ENCODE measurements at regions not wholly inside any gene's neighbourhood (a gene's known extent, or its start where the extent isn't known, plus 50 kb on each side); places are given as distances from the start of the nearest gene placed in this dataset.
"Not testable (repeated sequence)": the region's sequence is repeated elsewhere in the genome, so short reads cannot be mapped to it uniquely, and the experiment has no call there.

DNA sequence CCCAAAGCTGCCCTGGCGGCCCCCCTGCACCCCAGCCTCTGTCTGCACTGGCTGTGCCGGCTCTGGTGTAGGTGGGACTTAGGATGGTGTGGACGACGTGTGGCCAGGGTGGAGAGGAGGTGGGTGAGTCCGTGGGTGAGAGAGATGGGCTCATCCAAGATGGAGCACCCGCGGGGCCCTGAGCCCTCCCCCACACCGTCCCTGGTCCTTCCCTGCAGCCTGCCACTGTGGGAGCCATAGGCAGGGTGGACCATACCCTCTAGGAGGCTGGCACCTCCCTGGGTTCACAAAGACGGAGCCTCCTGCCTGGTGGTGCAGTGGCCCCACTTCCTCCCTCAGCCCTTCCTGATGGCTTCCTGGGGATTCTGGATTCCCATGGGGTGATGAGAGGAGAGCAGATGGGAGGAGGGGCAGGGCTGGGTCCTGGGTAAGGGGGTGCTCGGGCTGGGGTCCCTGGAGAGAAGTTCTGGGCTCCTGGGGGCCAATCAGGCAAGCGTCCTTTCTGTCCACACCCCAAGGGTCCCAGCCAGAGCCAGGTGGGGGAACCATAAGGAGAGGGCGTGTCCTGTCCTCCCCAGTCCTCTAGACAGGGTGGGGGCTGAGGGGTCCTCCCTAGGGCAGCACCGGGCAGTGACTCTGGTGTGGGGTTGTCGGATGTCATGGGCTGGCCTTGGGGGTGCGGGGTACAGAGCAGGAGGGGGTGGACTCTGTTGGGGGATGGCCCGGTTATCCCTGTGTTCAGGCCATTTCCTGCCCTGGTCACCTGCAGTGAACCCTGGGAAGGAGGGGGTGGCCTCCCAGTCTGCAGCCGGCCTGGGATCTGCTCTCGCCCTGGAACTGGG is 384.8 kb downstream of the TMEM121 start:
- no peak for DNase-seq

DNA sequence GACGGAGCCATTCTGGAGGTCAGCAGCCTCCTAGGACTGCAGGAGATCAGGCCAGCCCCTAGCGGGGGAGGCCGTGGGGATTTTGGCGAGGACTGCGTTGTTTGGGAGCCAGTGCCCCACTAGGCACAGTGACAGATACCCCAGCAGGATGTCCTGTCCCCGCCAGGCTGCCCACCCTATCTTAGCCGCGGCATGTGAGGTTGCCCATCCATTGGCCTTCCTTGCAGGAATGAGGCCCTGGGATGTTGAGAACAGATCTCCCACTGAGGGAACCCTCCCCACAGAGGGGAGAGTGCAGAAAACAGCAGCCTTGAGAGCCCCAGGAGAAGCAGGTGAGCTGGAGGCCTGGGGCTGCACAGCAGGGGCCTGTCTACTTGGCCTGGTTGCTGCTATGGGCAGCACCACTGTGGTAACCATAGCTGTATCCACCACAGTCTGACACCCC is 385.5 kb downstream of the TMEM121 start:
- not testable (repeated sequence) for DNase-seq

DNA sequence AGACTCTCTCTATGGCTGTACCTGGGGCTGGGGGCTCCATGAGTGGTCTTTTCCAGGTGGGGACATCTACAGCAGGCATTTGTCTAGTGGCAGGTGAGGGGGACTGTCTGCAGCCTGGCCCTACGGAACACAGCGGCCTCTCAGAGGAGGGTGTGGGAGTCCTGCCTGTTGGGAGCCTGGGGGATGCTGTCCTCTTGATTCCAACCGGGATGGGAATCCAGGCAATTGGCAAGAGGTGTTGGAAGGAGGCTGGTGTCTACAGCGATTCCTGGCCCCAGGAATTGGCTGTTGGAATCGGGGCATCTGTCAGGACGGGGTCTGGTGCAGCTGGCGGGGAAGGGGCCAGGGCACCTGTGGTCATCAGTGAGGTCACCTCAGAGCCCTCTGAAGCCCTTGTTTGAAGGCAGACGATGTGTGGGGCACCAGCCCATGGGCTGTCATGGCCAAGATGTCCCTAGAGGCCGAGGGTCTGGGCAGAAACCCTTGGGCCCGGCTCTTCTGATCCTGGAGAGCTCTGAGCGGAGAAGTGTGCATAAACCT is 386.3 kb downstream of the TMEM121 start:
- no peak for DNase-seq

DNA sequence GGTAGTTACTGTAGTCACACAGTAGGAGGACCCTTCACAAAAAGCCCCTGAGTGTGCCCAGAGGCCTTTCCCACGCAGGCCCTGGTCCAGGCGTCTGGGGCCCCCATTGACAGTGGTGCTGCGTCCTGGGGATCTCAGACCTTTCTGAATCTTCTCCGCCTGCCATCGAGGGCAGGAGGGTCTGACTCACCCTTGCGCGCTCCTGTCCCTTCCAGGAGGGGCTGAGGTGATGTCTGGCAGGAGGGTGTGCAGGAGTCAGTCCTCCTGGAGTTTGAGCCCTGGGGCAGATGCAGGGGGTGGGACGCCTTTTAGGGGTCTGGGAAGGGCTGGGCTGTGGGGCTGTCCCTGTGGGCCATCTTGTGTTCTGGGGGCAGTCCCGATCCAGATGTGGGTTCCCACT is 386.8 kb downstream of the TMEM121 start:
- no peak for DNase-seq

DNA sequence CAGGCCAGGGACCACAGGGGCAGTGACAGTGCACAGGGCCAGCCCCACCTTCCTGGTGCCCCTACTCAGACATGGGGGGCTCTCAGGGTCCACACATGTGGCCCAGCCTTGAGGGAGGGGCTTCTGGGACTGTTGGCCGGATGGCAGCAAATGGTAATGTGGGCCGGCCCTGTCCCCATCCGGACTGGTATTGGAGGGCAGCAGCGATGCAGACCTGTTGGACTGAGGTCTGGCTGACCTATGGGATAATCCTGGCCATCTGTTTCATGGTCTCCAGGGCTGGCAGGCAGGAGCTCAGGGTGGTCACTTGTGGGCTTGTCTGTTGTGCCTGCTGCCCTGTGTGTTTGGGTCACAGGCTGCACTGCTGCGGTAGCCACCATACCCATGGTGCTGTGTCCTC is 387.5 kb downstream of the TMEM121 start:
- no peak for DNase-seq

DNA sequence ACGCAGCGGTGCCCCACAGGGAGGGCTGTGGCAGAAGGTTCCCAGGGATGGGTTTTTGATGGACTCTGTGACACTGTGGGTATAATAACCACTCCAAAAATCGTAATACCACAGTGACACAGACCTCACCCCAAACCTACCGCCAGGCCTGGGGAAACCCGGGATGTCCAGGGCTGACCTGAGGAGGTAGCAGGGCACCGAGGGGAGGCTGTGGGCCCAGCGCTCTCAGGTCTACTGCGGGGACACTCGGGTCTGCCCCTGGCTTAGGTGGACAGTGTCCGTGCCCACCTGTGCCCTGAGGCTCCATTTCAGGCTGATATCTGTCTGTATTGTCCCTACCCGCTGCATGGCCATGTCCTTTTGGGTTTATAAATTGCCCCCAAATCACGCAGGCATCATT is 387.9 kb downstream of the TMEM121 start:
- DNase-seq: not testable (repeated sequence)

DNA sequence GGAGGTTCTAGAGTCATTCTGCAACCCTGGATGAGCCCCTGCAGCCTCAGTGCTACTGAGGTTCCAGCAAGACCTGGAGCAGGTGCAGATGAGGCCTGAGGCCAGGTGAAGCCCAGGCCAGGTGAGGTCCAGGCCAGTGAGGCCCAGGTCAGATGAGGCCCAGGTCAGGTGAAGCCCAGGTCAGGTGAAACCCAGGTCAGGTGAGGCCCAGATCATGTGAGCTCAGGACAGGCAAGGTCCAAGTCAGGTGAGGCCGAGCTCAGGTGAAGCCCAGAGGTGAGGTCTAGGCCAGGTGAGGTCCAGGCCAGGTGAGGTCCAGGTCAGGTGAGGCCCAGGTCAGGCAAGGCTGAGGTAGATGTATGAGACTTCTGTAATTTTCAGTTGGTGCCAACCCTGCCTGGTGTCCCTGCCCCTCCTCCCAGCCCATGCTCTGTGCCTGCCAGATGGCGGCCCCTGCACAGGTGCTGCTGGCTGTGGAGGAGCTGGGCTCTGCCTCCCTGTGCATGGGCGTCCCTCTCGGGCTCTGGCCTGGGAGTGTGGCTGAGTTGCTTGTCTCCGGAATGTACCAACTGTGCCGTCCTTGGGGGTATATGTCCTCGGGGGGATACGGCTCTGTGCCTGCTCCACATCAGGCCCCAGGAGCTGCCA is 388.5 kb downstream of the TMEM121 start:
- DNase-seq: no peak

DNA sequence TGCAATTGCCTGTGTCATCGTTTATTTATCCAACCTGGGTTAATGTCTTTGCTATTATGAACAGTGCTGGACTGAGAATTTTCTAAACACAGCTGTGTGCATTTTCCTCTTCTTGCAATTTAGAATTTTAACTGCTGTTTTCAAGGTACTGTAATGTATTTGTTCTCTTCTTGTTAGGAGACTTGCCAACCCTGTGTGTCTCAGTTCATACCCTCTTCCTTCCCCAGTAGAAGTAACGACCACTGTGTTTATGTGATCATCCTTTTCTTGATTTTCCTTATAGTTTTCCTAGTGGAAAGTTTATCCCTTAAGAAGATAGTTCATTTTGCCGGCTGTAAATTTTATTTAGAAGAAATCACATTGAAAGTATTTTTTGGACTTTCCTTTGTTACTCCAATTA is 389.2 kb downstream of the TMEM121 start:
- not testable (repeated sequence) for DNase-seq

DNA sequence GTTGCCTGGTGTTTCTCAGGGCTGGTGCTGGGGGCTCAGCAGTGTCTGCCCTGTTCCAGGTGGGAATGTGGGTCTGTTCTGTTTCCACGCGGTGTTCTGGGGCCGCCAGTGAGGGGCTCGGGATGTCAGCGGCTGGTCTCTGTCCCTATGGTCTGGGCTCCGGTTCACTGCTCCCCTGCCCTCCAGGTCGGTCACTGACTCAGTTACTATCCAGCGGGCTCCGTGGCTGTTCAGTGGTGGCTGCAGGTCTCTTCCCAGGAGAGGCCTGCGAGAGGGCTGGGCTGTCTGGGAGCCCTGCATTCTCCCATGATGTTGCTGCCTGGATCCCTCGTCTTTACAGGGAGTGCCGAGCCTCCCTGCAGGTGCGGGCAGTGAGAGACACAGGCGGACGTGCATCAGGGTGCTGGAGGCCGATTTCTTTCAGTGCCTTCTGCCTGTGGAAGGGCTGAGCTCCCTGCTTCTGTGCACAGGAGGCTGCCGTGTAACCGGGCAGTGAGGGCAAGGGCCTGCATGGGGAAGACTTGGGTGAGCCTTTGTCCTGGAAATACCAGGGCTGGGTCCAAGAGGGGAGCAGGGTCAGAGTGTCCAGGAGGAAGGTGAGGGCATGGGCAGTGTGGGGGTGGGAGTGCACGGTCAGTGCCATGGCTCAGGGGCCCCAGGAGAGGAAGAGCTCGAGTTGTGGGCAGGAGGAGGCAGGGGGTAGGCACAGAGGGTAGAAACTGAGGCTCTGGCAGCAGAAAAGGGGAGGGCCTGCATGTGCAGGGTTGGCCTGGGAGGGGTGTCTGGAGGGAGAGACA is 391.0 kb downstream of the TMEM121 start:
- DNase-seq: not testable (repeated sequence)

DNA sequence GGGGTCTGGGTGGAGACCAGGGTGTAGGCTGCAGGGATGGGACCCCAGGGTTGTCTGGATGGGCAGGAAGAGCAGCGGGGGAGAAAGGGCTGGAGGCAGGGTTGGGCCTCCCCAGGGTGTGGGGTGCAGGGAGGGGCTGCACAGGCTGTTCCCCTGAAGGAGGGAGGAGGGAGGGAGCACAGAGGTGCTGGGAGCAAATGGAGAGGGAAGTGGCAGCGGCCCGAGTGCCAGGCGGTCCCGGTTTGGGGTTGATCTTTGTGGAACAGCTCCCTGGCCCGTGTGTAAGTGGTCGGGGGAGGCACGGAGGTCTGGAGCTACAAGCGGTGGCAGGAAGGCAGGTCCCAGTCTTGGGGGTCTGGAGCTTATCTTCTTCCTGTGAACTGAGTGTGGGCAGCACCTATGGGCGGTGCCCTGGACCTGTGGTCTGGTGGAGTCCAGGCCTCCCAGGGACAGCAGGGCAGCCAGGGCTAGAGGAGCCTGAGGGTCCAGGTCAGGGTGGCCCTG is 391.6 kb downstream of the TMEM121 start:
- no peak for DNase-seq

DNA sequence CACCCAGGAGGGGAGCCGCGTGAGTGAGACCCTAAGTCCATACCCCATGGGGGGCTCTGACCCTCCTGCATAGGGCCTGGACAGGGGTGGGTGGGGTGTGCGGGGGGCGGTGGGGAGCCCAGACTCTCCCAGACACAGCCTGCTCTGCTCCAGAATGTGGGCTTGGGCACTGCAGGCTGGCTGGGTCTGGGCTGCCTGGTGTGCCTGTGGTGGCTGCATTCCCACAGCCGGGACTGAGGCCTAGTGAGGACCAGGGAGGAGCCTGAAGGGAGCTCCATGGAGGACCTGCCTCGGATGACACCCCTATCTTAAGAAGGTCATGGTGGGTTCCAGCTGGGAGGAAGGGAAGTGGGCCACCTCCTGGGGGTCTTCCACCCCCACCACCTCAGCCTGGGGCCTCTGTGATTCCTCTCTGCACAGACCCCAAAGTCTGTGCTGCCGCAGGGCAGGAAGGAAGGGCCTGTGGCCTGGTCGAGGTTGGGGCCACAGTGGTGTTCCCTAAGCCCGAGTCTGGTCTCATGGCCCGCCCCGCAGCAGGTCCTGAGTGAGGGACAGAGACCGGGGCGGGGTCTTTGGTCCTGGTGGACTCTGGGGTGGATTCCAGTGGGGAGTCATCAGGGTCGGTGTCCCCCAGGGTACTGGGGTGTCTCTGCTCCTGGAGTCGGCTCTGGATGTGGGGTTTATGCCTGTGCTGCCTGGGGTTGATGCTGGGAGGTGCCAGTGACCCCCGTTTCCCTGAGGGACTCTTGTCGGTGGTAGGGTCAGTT is 392.3 kb downstream of the TMEM121 start:
- no peak for DNase-seq

DNA sequence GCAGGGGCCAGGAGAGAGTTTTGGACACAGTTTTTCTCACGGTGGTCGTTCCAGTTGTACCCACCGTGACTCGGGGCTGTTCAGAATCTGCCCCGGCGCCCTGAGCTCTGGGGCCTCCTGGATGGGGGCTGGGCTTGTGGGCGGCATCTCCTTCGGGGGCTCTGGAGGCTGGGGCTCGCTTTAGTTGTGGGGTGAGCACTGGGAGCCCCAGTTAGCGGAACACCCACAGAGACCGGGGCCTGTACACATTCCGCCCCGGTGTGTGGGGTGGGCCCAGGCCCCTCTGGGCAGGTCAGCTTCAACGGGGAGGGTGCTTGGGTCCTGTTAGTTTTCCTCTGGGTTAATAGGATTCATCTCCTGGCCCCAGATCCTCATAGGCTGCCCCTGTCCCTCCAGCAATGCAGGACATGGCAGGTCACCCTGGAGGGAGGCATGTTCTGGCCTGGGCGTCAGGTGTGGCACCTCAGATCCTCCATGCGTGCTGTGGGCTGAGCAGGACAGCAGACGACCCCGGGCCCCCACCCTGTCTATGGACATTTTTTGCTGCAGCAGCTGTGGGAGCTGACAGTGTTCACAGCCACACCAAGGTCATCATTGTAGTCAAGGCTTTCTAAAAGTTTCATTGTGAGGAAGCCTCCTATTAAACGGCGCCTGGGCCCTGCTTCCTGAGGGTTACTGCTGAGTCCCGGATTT is 393.2 kb downstream of the TMEM121 start:
- DNase-seq: no peak

DNA sequence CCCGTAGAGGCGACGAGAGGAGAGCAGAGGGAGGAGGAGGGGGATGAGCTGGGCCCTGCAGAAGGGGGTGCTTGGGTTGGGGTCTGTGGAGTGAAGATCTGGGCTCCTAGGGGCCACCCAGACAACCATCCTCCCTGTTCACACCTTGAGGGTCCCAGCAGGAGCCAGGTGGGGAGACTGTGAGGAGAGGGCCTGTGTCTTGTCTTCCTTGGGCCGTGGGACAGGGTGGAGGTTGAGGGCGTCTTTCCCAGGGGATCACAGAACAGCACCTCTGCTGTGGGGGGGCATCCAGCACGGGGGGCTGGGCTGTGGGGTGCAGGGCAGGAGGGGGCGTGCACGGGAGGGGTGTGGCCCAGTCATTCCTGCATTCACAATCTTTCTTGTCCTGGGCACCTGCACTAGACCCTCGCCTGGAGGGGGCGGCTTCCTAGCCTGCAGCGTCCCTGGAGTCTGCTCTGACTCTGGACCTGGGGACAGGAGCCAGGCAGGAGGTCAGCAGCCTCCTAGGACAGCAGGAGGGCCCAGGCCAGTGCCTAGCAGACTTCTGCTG is 393.8 kb downstream of the TMEM121 start:
- DNase-seq: not testable (repeated sequence)

DNA sequence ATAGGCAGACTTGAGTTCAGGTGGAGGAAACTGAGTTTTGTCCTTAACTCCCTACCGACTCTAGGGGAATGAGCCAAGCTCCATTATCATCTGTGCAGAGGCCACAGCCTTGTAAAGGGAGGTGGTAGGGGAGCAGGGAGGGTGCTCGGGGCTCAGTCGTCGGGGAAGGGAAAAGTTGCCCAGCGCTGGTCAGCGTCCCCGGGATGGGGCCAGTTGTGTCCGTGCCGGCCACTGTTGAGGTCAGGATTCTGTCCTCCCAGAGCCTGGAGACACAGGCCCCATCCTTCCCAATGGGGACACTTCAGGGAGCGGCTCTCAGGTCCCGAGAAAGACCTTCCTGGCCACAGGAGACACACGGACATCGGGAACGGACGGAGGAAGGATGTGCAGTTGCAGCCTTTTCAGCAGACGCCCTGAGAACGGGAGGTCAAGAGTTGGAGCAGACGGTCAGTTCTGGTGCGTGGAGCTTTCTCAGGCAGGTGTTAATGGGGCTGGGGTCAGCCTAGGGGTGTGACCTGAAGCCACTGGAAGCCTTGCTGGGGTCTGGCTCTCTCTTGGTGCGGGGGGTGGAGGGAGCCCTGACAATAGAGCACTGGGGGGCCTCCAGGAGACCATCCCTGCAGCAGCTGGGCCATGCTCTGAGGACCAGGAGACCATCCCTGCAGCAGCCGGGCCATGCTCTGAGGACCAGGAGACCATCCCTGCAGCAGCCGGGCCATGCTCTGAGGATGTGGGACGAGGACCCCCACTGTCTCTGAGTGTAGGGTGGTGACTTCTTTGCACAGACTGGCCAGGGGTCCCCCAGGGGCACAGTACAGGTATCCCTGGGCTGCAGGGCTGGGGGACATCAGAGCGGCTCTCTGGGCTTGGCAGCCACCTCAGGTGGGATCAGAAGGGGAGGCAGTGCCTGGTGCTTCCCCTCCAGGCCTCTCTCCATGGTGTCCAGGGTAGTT is 394.7 kb downstream of the TMEM121 start:
- DNase-seq: not testable (repeated sequence)

DNA sequence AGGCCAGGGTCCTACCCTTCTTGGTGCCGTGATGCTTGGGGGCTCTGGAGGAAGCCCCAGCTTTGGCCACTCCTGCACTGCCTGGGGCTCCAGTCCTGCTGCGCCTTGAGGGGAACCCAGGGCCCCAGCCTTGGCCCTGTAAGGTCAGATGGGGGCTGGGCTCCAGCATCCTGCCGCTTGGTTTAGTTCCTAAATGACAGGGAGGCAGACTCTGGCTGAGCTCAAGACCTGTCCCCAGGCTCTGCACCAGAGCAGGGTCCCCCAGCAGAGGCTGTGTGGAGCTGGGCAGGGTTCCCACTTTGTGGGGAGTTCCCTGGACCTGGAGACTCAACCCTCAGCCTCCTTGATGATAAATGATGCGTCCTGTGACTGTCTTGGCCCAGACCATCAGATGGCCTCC is 395.4 kb downstream of the TMEM121 start:
- not testable (repeated sequence) for DNase-seq

DNA sequence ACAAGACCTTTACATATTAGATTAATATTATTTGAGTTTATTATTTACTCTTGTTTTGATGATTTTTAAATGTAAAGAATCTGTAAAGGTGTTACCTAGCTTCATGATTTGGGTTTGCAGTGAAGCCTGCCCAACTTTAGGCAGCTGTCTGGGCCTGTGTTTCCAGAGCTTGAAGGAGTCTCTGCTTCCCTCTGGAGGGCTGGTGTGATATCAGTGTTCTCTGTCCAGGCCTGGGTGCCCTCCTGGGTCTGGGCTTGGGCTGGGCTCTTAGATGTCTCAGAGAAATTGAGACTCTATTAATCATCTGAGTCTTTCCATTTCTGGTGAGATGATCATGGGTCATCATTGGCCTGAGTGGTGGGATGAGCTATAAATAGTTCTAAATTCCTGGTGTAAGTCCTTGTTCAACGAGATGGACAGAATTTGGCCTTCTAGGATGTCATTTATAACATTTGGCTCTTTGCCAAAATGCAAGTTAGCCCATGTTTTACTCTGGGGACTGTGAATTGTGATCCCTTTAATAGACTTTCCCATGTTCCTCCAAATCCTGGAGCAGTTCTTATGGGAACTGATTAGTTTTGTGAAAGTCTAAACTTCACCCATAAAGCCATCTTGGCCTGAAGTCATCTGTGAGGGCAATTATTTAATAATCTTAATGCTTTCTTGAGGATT is 397.3 kb downstream of the TMEM121 start:
- not testable (repeated sequence) for DNase-seq

DNA sequence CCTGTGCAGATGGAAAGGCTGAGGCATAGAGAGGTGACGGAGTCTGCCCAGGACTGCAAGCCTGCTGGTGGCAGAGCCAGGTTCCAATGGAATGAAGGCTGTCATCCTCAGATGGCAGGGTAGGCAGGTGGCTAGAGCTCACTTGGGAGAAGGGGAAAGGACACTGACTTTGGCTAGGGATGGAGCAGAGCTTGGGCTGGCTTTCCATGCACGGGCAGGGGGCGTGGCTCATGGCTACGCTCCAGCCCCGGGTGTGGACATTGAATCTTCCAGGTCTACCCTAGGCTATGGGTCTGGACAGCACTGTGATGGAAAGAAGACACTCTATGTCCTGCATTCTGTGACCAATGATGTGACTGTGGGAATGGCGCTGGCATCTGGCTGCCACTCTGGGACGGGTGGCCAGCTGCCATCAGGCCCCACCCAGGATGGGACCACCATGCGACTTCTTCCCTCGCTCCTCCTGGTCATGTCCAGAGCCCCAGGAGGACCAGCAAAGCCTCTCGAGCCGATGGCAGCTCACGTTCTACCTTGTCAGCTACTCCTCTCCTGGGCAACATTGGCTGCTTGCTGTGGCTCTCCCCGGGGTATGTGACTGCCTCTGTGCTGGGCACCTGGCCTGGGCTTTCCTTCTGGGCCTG is 398.7 kb downstream of the TMEM121 start:
- DNase-seq: no peak

DNA sequence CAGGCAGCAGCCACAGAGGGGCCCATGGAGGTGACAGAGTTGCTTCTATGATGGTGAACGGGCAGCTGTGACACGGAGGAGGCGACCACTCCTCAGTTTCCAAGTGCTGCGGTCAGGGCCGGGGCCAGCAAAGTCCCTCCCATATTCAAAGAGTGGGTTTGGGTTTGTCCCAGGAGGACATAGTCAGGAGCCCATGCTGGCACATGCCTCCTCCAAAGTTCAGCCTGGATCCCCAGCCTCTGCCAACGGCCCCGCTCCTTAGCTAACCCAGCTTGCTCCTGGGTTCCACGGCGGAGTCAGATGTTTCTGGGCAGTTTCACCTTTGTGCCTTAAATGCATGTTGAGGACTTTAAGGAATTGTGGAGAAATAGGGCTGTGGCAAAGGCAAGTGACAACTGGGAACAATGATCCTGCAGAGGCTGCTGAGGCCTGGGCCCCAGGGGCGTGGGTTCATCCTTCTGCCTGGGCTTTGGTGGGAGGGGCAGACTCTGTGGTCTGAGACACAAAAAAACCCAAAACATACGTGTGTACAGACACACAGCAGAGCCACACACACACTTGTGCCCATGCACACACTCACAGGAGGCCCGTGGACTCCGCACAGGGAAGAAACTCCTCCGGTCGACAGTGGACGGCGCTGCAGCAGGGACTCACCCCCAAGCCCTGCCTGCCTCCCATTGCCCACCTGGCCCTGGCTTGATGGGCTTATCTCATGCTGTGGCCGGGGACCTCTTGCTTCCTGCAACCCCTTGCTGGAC is 399.4 kb downstream of the TMEM121 start:
- no peak for DNase-seq
